Stomach (tissue), 8 donors: ENCODE measurements at regions not wholly inside any gene's neighbourhood (a gene's known extent, or its start where the extent isn't known, plus 50 kb on each side); places are given as distances from the start of the nearest gene placed in this dataset.

Experiments used
- DNase-seq, 2 donors: peaks; one replicate each; pipeline versions ENCODE4 v3.0.0 to v3.0.0-alpha.2; 2013 to 2019
- H3K27ac ChIP-seq, 5 donors: fragments of 200-600 bp in 4 of 5; sonication (generic) in 4 of 5; one replicate each; pipeline ENCODE4 v1.5.1; 2013 to 2019; ENCODE audit warnings: mild to moderate bottlenecking in 1 of 5, moderate library complexity in 1 of 5
- H3K27me3 ChIP-seq, 3 donors: fragments of 200-600 bp; sonication (generic); one replicate each; pipeline ENCODE4 v1.5.1; 2017 to 2019; ENCODE audit warnings: mixed run types in 1 of 3
- H3K36me3 ChIP-seq, 4 donors: fragments of 200-600 bp; sonication (generic); 1 replicate in 3 of 4; 2 replicates in 1 of 4; pipeline ENCODE4 v1.5.1; 2016 to 2019
- H3K4me1 ChIP-seq, 4 donors: fragments of 200-600 bp; sonication (generic); one replicate each; pipeline ENCODE4 v1.5.1; 2016 to 2019
- H3K4me3 ChIP-seq, 4 donors: fragments of 200-600 bp; sonication (generic) in 3 of 4; one replicate each; pipeline ENCODE4 v1.5.1; 2016 to 2019; ENCODE audit warnings: mild to moderate bottlenecking in 1 of 4
- H3K9me3 ChIP-seq, 4 donors: fragments of 200-600 bp; sonication (generic); one replicate each; pipeline ENCODE4 v1.5.1; 2016 to 2019
- CTCF ChIP-seq, 7 experiments: fragments of 450-650 bp in 4 of 7; fragments of 200-600 bp in 3 of 7; sonication (generic) in 3 of 7; IDR thresholded peaks; one replicate each; pipeline ENCODE4 v1.5.1; 2016 to 2019; ENCODE audit warnings: antibody characterized with exemption in 7 of 7, control low read depth in 2 of 7, mild to moderate bottlenecking in 1 of 7
- EP300 ChIP-seq: sonication (generic); formaldehyde crosslinking; IDR thresholded peaks from one replicate; pipeline ENCODE4 v1.6.1; 2017; ENCODE audit warnings: antibody characterized with exemption
- POLR2A ChIP-seq, 4 donors: fragments of 450-650 bp; IDR thresholded peaks; one replicate each; pipeline ENCODE4 v1.6.1; 2016; ENCODE audit warnings: antibody characterized with exemption in 4 of 4, control low read depth in 2 of 4, mild to moderate bottlenecking in 1 of 4, moderate library complexity in 1 of 4
- POLR2AphosphoS5 ChIP-seq, 3 donors: sonication (generic); formaldehyde crosslinking; IDR thresholded peaks; one replicate each; pipeline ENCODE4 v1.6.1; 2016; ENCODE audit warnings: antibody characterized with exemption in 3 of 3
- WGBS, 5 donors: extraction: QIAGEN DNeasy Blood & Tissue Kit in 3 of 5; methylation state at CpG; one replicate each; pipeline versions ENCODE4 v1.1.5 to v1.1.7; 2013 to 2018; 5-methylcytosine and 5-hydroxymethylcytosine counted together
- intact Hi-C: fragments of 100-400 bp; cut with DNase I; formaldehyde crosslinking; loops from one replicate; pipeline ENCODE4 v1.15.1; 2023; ENCODE audit warnings: low total_unique reads
- donor health status: healthy with polysubstance abuse.
- donor health status: Bipolar disorder and iron deficiency.
- donor health status: healthy.

GRCh38 chr18:60228609-60229595, 143.7 kb downstream of the MC4R start:
- no peaks in the 10 kb centered on the region for H3K27me3 ChIP-seq

GRCh38 chr18:60215432-60215831, 157.1 kb downstream of the MC4R start:
- no peaks in the 10 kb centered on the region for H3K36me3 ChIP-seq
- H3K27me3 ChIP-seq = no peaks in the 10 kb centered on the region
- TF ChIP-seq POLR2AphosphoS5 (IDR thresholded peaks at IDR 0.05) (no peak), CTCF (IDR thresholded peaks at IDR 0.05) (no peak)
- H3K4me3 ChIP-seq = no peak overlapping the region
- intact Hi-C loops = no loop called here
- no peaks in the 10 kb centered on the region for H3K4me1 ChIP-seq
- H3K9me3 ChIP-seq = no peaks in the 10 kb centered on the region
- 49 to 75% (median 65%) methylated on average over 5 of the region's 5 CpGs for WGBS, 5 donors
- H3K27ac ChIP-seq = no peak overlapping the region
- no peak for DNase-seq

More at GRCh38 chr18:60228609-60229595, 143.7 kb downstream of the MC4R start:
- Histone ChIP-seq H3K36me3 (no peaks in the 10 kb centered on the region), H3K27ac (no peak overlapping the region), H3K4me1 (no peaks in the 10 kb centered on the region), H3K4me3 (no peak overlapping the region), H3K9me3 (peaks cover 0 to 15% (median 6%) of the 10 kb centered on the region in 4 donors)
- peak in 1 of 2 donors; percentile 71 for DNase-seq
- WGBS, 5 donors = 48 to 69% (median 60%) methylated on average over 8 of the region's 8 CpGs
- intact Hi-C loops = no loop called here
- no peak for TF ChIP-seq POLR2A (IDR thresholded peaks at IDR 0.05)
- no peak for TF ChIP-seq EP300
- TF ChIP-seq POLR2AphosphoS5 (IDR thresholded peaks at IDR 0.05) = no peak
- no peak for TF ChIP-seq CTCF (IDR thresholded peaks at IDR 0.05)

- no peak for TF ChIP-seq EP300
- H3K27ac ChIP-seq = no peak overlapping the region
- H3K4me1 ChIP-seq = no peaks in the 10 kb centered on the region
- intact Hi-C loops = no loop called here
- no peaks in the 10 kb centered on the region for H3K27me3 ChIP-seq
- DNase-seq = no peak
- H3K36me3 ChIP-seq = no peaks in the 10 kb centered on the region
- no peak overlapping the region for H3K4me3 ChIP-seq
- 15 to 25% (median 17%) methylated on average over 1 of the region's 1 CpG for WGBS, 5 donors
- H3K9me3 ChIP-seq = no peaks in the 10 kb centered on the region
These were observed 163.5 kb downstream of the MC4R start for GRCh38 chr18:60209042-60209441.

- H3K9me3 ChIP-seq = no peaks in the 10 kb centered on the region
- no peaks in the 10 kb centered on the region for H3K27me3 ChIP-seq
- WGBS, 5 donors = 56 to 68% (median 63%) methylated on average over 1 of the region's 1 CpG
- intact Hi-C loops = no loop called here
- H3K4me1 ChIP-seq = no peaks in the 10 kb centered on the region
- TF ChIP-seq EP300 (no peak), CTCF (IDR thresholded peaks at IDR 0.05) (no peak)
- no peak overlapping the region for H3K4me3 ChIP-seq
- H3K36me3 ChIP-seq = no peaks in the 10 kb centered on the region
- no peak overlapping the region for H3K27ac ChIP-seq
- DNase-seq = no peak
These were observed 169.9 kb downstream of the MC4R start for GRCh38 chr18:60202708-60203107.

- intact Hi-C loops = no loop called here
- Histone ChIP-seq H3K36me3 (no peaks in the 10 kb centered on the region), H3K9me3 (no peaks in the 10 kb centered on the region), H3K27ac (no peak overlapping the region), H3K4me1 (no peaks in the 10 kb centered on the region), H3K27me3 (no peaks in the 10 kb centered on the region), H3K4me3 (no peak overlapping the region)
- WGBS, 5 donors = 81 to 100% (median 89%) methylated on average over 2 of the region's 2 CpGs
- no peak for TF ChIP-seq EP300
- no peak for TF ChIP-seq CTCF (IDR thresholded peaks at IDR 0.05)
- TF ChIP-seq POLR2AphosphoS5 (IDR thresholded peaks at IDR 0.05) = no peak
- no peak for TF ChIP-seq POLR2A (IDR thresholded peaks at IDR 0.05)
- DNase-seq = no peak
These were observed 172.0 kb downstream of the MC4R start for GRCh38 chr18:60200558-60200957.
